ENCODE measurements at regions not wholly inside any gene's neighbourhood (a gene's known extent, or its start where the extent isn't known, plus 50 kb on each side); places are given as distances from the start of the nearest gene placed in this dataset.

DNA sequence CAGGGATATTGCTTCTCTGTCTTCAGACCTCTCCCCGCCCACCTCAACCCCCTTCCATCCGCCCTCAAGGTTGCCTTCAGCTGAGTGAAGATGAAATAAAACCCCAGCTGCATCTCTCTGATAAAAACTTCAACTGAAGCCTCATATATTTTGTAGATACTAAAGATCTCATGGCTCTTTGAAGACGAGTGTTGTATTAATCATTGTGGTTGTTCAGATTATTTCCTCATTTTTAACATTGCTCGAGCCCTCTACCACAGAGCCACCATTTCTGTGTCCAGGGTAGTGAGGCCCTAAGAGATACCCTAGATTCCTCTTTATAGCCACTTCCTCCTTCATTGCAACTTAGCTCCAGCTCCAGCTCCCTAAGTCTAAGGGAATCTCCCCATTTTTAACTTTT is 312.8 kb upstream of the ZNF507 start:
- TF ChIP-seq POLR2AphosphoS5 (IDR thresholded peaks at IDR 0.05; ENCODE audit: insufficient read depth in 1 of 2, low read depth in 1 of 2) (no peak), CTCF (IDR thresholded peaks at IDR 0.05) (no peak), POLR2A (IDR thresholded peaks at IDR 0.05) (no peak)
